NCI-H1436 treated with DMSO at 0.1 percent for 48 hours (cell line): ENCODE measurements at regions not wholly inside any gene's neighbourhood (a gene's known extent, or its start where the extent isn't known, plus 50 kb on each side); places are given as distances from the start of the nearest gene placed in this dataset.
"Not testable (repeated sequence)": the region's sequence is repeated elsewhere in the genome, so short reads cannot be mapped to it uniquely, and the experiment has no call there.

Source experiments
- DNase-seq: peaks from one replicate; lab custom pipeline; 2025; lab: John Stamatoyannopoulos, UW

- DNase-seq: no peak
These were observed 252.1 kb downstream of the COL12A1 start for GRCh38 chr6:74953708-74954107.

- DNase-seq: no peak
These were observed 258.9 kb downstream of the COL12A1 start for GRCh38 chr6:74946961-74947360.

- DNase-seq: no peak
These were observed 263.7 kb downstream of the COL12A1 start for GRCh38 chr6:74942130-74942529.

- DNase-seq: no peak
These were observed 264.4 kb downstream of the COL12A1 start for GRCh38 chr6:74941424-74941823.

GRCh38 chr6:74939721-74940620, 265.9 kb downstream of the COL12A1 start:
- DNase-seq: no peak

- no peak for DNase-seq
These were observed 266.6 kb downstream of the COL12A1 start for GRCh38 chr6:74939151-74939708.

GRCh38 chr6:74937936-74938335, 267.9 kb downstream of the COL12A1 start:
- no peak for DNase-seq

GRCh38 chr6:74936886-74937285, 269.0 kb downstream of the COL12A1 start:
- DNase-seq: no peak

- DNase-seq: no peak
These were observed 273.5 kb downstream of the COL12A1 start for GRCh38 chr6:74932232-74932888.

GRCh38 chr6:74931558-74931957, 274.3 kb downstream of the COL12A1 start:
- no peak for DNase-seq

GRCh38 chr6:74928203-74928602, 277.6 kb downstream of the COL12A1 start:
- no peak for DNase-seq

GRCh38 chr6:74927299-74927698, 278.6 kb downstream of the COL12A1 start:
- no peak for DNase-seq

GRCh38 chr6:74925683-74926082, 280.2 kb downstream of the COL12A1 start:
- DNase-seq: no peak

GRCh38 chr6:74914888-74915287, 291.0 kb downstream of the COL12A1 start:
- no peak for DNase-seq

GRCh38 chr6:74912234-74912633, 293.6 kb downstream of the COL12A1 start:
- DNase-seq: no peak

GRCh38 chr6:74902846-74903245, 303.0 kb downstream of the COL12A1 start:
- DNase-seq: no peak

GRCh38 chr6:74902089-74902488, 303.8 kb downstream of the COL12A1 start:
- DNase-seq: no peak

- DNase-seq: no peak
These were observed 304.3 kb downstream of the COL12A1 start for GRCh38 chr6:74901576-74901975.

GRCh38 chr6:74899416-74899815, 306.4 kb downstream of the COL12A1 start:
- no peak for DNase-seq

GRCh38 chr6:74892091-74892490, 313.8 kb downstream of the COL12A1 start:
- DNase-seq: no peak

GRCh38 chr6:74891349-74891831, 314.5 kb downstream of the COL12A1 start:
- DNase-seq: no peak

- no peak for DNase-seq
These were observed 316.2 kb downstream of the COL12A1 start for GRCh38 chr6:74889635-74890034.

GRCh38 chr6:74888741-74889140, 317.1 kb downstream of the COL12A1 start:
- not testable (repeated sequence) for DNase-seq
